Osteoblast (primary cell): ENCODE measurements at regions not wholly inside any gene's neighbourhood (a gene's known extent, or its start where the extent isn't known, plus 50 kb on each side); places are given as distances from the start of the nearest gene placed in this dataset.

ENCODE experiments used
- DNase-seq: peaks from one replicate; pipeline ENCODE4 v3.0.0; 2011; ENCODE audit warnings: low spot score, mixed read lengths; ENCODE audit not compliant: insufficient read length; ENCODE audit errors: missing footprints
- H2AFZ ChIP-seq: 2 replicates; pipeline ENCODE4 v1.6.0; 2011; ENCODE audit warnings: mild to moderate bottlenecking, low read length
- H3K27ac ChIP-seq: 2 replicates; pipeline ENCODE4 v1.5.1; 2011; ENCODE audit warnings: mild to moderate bottlenecking, low read depth, low read length, moderate library complexity
- H3K27me3 ChIP-seq: 2 replicates; pipeline ENCODE4 v1.6.0; 2012; ENCODE audit warnings: mild to moderate bottlenecking, control low read depth, inconsistent platforms, low read length, moderate library complexity; ENCODE audit not compliant: insufficient read depth
- H3K36me3 ChIP-seq: 2 replicates; pipeline ENCODE4 v1.5.1; 2011; ENCODE audit warnings: mild to moderate bottlenecking, low read length, control low read depth, moderate library complexity; ENCODE audit not compliant: insufficient read depth
- H3K4me1 ChIP-seq: 2 replicates; pipeline ENCODE4 v1.5.1; 2011; ENCODE audit warnings: mild to moderate bottlenecking, low read length, control low read depth, moderate library complexity; ENCODE audit not compliant: insufficient read depth
- H3K4me2 ChIP-seq: 2 replicates; pipeline ENCODE4 v1.6.0; 2011; ENCODE audit warnings: mild to moderate bottlenecking, low read length; ENCODE audit not compliant: insufficient read depth
- H3K4me3 ChIP-seq: fragments of 200-600 bp; sonication (generic); 3 replicates; pipeline ENCODE4 v1.5.1; 2012; ENCODE audit warnings: mild to moderate bottlenecking, low read length, inconsistent platforms; ENCODE audit not compliant: insufficient read depth
- H3K79me2 ChIP-seq: 2 replicates; pipeline ENCODE4 v1.6.0; 2012; ENCODE audit warnings: mild to moderate bottlenecking, low read length, control low read depth, inconsistent platforms; ENCODE audit not compliant: insufficient read depth
- H3K9me3 ChIP-seq: 2 replicates; pipeline ENCODE4 v1.5.1; 2011; ENCODE audit warnings: low read depth, low read length, control low read depth
- H4K20me1 ChIP-seq: 2 replicates; pipeline ENCODE4 v1.6.0; 2012; ENCODE audit warnings: mild to moderate bottlenecking, low read length, control low read depth; ENCODE audit not compliant: insufficient read depth
- TF ChIP-seq, protein P1 (sequence below): IDR thresholded peaks from 2 replicates; pipeline ENCODE4 v1.5.1; 2011; ENCODE audit warnings: mild to moderate bottlenecking, low read depth, low read length, moderate library complexity; ENCODE audit errors: extremely low read depth

GRCh38 chr4:24368801-24369200, 215.6 kb downstream of the DHX15 start:
- no peaks in the 10 kb centered on the region for H3K27me3 ChIP-seq

DNA sequence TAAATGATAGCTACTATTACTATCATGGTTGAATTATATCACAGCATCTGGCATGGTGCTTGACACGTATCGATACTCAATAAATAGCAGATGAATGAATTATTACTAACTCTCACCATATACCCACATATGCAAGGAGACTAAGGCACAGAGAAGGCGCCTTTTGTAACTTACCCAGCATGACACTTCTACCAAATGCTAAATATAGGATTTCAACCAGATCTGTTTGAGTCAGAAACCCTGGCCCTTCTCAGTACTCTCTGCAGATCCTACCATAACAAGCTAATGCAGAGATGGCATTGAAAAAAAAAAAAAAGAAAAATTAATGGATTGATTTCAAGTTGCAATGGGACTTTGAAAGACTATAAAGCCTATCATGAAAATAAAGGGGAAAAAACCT, 219.5 kb downstream of the DHX15 start:
- no peaks in the 10 kb centered on the region for H3K36me3 ChIP-seq
- H2AFZ ChIP-seq: no peak overlapping the region
- no peaks in the 10 kb centered on the region for H3K4me1 ChIP-seq
- no peak overlapping the region for H3K4me2 ChIP-seq
- TF ChIP-seq, protein P1, sequence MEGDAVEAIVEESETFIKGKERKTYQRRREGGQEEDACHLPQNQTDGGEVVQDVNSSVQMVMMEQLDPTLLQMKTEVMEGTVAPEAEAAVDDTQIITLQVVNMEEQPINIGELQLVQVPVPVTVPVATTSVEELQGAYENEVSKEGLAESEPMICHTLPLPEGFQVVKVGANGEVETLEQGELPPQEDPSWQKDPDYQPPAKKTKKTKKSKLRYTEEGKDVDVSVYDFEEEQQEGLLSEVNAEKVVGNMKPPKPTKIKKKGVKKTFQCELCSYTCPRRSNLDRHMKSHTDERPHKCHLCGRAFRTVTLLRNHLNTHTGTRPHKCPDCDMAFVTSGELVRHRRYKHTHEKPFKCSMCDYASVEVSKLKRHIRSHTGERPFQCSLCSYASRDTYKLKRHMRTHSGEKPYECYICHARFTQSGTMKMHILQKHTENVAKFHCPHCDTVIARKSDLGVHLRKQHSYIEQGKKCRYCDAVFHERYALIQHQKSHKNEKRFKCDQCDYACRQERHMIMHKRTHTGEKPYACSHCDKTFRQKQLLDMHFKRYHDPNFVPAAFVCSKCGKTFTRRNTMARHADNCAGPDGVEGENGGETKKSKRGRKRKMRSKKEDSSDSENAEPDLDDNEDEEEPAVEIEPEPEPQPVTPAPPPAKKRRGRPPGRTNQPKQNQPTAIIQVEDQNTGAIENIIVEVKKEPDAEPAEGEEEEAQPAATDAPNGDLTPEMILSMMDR: no peak
- no peaks in the 10 kb centered on the region for H4K20me1 ChIP-seq
- no peak overlapping the region for H3K27ac ChIP-seq
- H3K79me2 ChIP-seq: no peaks in the 10 kb centered on the region
- DNase-seq: no peak
- H3K27me3 ChIP-seq: no peaks in the 10 kb centered on the region
- no peak overlapping the region for H3K4me3 ChIP-seq
- no peaks in the 10 kb centered on the region for H3K9me3 ChIP-seq

More at GRCh38 chr4:24368801-24369200, 215.6 kb downstream of the DHX15 start:
- Histone ChIP-seq H3K9me3 (no peaks in the 10 kb centered on the region), H3K4me1 (no peaks in the 10 kb centered on the region), H3K4me3 (no peak overlapping the region), H4K20me1 (no peaks in the 10 kb centered on the region), H3K4me2 (no peak overlapping the region), H2AFZ (no peak overlapping the region), H3K36me3 (no peaks in the 10 kb centered on the region), H3K27ac (no peak overlapping the region), H3K79me2 (no peaks in the 10 kb centered on the region)
- DNase-seq: no peak
- TF ChIP-seq, protein P1: no peak

GRCh38 chr4:24364249-24364648, 220.1 kb downstream of the DHX15 start:
- no peaks in the 10 kb centered on the region for H3K9me3 ChIP-seq
- H3K4me1 ChIP-seq: no peaks in the 10 kb centered on the region
- TF ChIP-seq, protein P1: no peak
- no peak overlapping the region for H3K4me3 ChIP-seq
- no peaks in the 10 kb centered on the region for H3K79me2 ChIP-seq
- H3K36me3 ChIP-seq: no peaks in the 10 kb centered on the region
- H3K4me2 ChIP-seq: no peak overlapping the region
- no peak overlapping the region for H3K27ac ChIP-seq
- no peaks in the 10 kb centered on the region for H3K27me3 ChIP-seq
- H4K20me1 ChIP-seq: no peaks in the 10 kb centered on the region
- no peak overlapping the region for H2AFZ ChIP-seq
- DNase-seq: no peak

GRCh38 chr4:24363751-24364150, 220.6 kb downstream of the DHX15 start:
- no peak for DNase-seq

More at GRCh38 chr4:24363751-24364150, 220.6 kb downstream of the DHX15 start:
- Histone ChIP-seq H4K20me1 (no peaks in the 10 kb centered on the region), H3K79me2 (no peaks in the 10 kb centered on the region), H3K4me1 (no peaks in the 10 kb centered on the region), H3K9me3 (no peaks in the 10 kb centered on the region), H3K36me3 (no peaks in the 10 kb centered on the region), H3K4me2 (no peak overlapping the region), H3K27me3 (no peaks in the 10 kb centered on the region), H2AFZ (no peak overlapping the region), H3K27ac (no peak overlapping the region), H3K4me3 (no peak overlapping the region)
- TF ChIP-seq, protein P1: no peak
